Esophagus squamous epithelium (tissue), 4 donors: ENCODE measurements at regions not wholly inside any gene's neighbourhood (a gene's known extent, or its start where the extent isn't known, plus 50 kb on each side); places are given as distances from the start of the nearest gene placed in this dataset.

ENCODE experiments used
- POLR2A ChIP-seq, 4 donors: fragments of 450-650 bp; IDR thresholded peaks; one replicate each; pipeline ENCODE4 v1.6.1; 2017; ENCODE audit warnings: antibody characterized with exemption in 4 of 4, mild to moderate bottlenecking in 4 of 4, moderate library complexity in 3 of 4
- TF ChIP-seq, protein P1 (sequence below), 6 experiments: fragments of 450-650 bp in 4 of 6; fragments of 200-600 bp in 2 of 6; sonication (generic) in 2 of 6; IDR thresholded peaks; one replicate each; pipeline ENCODE4 v1.5.1; 2016 to 2019; ENCODE audit warnings: antibody characterized with exemption in 6 of 6, mild to moderate bottlenecking in 4 of 6, moderate library complexity in 4 of 6

DNA sequence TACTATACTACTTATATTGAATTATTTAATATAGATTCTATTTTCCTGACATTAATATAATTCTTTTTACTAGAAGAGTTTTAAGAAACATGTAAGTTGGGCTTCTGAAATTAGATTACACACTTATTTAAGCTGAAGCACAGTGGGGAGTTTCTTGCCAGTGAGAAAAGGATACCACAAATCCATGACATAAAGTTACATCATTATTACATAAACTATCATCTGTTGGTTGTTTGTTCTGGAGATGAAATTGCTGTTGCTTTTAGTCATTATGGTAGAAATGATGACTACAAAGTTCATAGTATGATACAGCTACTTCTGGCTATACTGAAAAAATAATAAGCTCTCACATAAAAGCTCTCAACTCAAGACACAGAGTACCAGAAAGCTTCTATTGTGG is 880.4 kb downstream of the PCDH18 start:
- TF ChIP-seq, protein P1, sequence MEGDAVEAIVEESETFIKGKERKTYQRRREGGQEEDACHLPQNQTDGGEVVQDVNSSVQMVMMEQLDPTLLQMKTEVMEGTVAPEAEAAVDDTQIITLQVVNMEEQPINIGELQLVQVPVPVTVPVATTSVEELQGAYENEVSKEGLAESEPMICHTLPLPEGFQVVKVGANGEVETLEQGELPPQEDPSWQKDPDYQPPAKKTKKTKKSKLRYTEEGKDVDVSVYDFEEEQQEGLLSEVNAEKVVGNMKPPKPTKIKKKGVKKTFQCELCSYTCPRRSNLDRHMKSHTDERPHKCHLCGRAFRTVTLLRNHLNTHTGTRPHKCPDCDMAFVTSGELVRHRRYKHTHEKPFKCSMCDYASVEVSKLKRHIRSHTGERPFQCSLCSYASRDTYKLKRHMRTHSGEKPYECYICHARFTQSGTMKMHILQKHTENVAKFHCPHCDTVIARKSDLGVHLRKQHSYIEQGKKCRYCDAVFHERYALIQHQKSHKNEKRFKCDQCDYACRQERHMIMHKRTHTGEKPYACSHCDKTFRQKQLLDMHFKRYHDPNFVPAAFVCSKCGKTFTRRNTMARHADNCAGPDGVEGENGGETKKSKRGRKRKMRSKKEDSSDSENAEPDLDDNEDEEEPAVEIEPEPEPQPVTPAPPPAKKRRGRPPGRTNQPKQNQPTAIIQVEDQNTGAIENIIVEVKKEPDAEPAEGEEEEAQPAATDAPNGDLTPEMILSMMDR (IDR thresholded peaks at IDR 0.05) = no peak
- no peak for TF ChIP-seq POLR2A (IDR thresholded peaks at IDR 0.05)
